Astrocyte (in vitro differentiated cells and primary cell): ENCODE measurements at regions not wholly inside any gene's neighbourhood (a gene's known extent, or its start where the extent isn't known, plus 50 kb on each side); places are given as distances from the start of the nearest gene placed in this dataset.
"Not testable (repeated sequence)": the region's sequence is repeated elsewhere in the genome, so short reads cannot be mapped to it uniquely, and the experiment has no call there.

Experiments
- DNase-seq: peaks from one replicate; pipeline ENCODE4 v3.0.0-alpha.2; 2010; ENCODE audit warnings: low read depth
- FAIRE-seq: peaks from 2 replicates; lab custom pipeline; 2011; peaks lifted over from hg19 to GRCh38; lab: Jason Lieb, UNC
- H2AFZ ChIP-seq: 2 replicates; pipeline ENCODE4 v1.6.0; 2012; ENCODE audit warnings: low read depth, low read length, inconsistent platforms
- H3K27ac ChIP-seq: 2 replicates; pipeline ENCODE4 v1.5.1; 2011; ENCODE audit warnings: low read depth, low read length, inconsistent platforms
- H3K27me3 ChIP-seq: 2 replicates; pipeline ENCODE4 v1.6.0; 2011; ENCODE audit warnings: low read length, inconsistent platforms; ENCODE audit not compliant: insufficient read depth
- H3K36me3 ChIP-seq: 2 replicates; pipeline ENCODE4 v1.5.1; 2011; ENCODE audit warnings: low read length, inconsistent platforms; ENCODE audit not compliant: insufficient read depth
- H3K4me1 ChIP-seq: 2 replicates; pipeline ENCODE4 v1.5.1; 2011; ENCODE audit warnings: low read length, inconsistent platforms; ENCODE audit not compliant: insufficient read depth
- H3K4me2 ChIP-seq: 2 replicates; pipeline ENCODE4 v1.6.0; 2012; ENCODE audit warnings: low read length, inconsistent platforms
- H3K4me3 ChIP-seq: 2 replicates; pipeline ENCODE4 v1.5.1; 2011; ENCODE audit warnings: low read depth, mild to moderate bottlenecking, low read length, inconsistent platforms; ENCODE audit not compliant: insufficient read depth
- H3K79me2 ChIP-seq: 2 replicates; pipeline ENCODE4 v1.6.0; 2012; ENCODE audit warnings: mild to moderate bottlenecking, low read length, inconsistent platforms; ENCODE audit not compliant: insufficient read depth
- H3K9ac ChIP-seq: 2 replicates; pipeline ENCODE4 v1.6.0; 2012; ENCODE audit warnings: mild to moderate bottlenecking, low read length, inconsistent platforms
- H3K9me3 ChIP-seq: 2 replicates; pipeline ENCODE4 v1.5.1; 2012; ENCODE audit warnings: low read depth, mild to moderate bottlenecking, low read length, inconsistent platforms; ENCODE audit not compliant: insufficient read depth
- H4K20me1 ChIP-seq: 2 replicates; pipeline ENCODE4 v1.6.0; 2012; ENCODE audit warnings: low read length, inconsistent platforms; ENCODE audit not compliant: insufficient read depth
- H3K27ac Mint-ChIP-seq: one replicate; pipeline ENCODE4 v1.8.0; 2021; ENCODE audit warnings: mild to moderate bottlenecking, mixed read lengths; ENCODE audit not compliant: unreplicated experiment
- H3K27me3 Mint-ChIP-seq: one replicate; pipeline ENCODE4 v1.8.0; 2021; ENCODE audit warnings: low read depth, mixed read lengths; ENCODE audit not compliant: unreplicated experiment
- H3K36me3 Mint-ChIP-seq: one replicate; pipeline ENCODE4 v1.8.0; 2021; ENCODE audit warnings: low read depth, mixed read lengths; ENCODE audit not compliant: unreplicated experiment
- H3K4me1 Mint-ChIP-seq: one replicate; pipeline ENCODE4 v1.8.0; 2021; ENCODE audit warnings: low read depth, mixed read lengths; ENCODE audit not compliant: unreplicated experiment
- H3K4me3 Mint-ChIP-seq: one replicate; pipeline ENCODE4 v1.8.0; 2021; ENCODE audit warnings: mild to moderate bottlenecking, moderate library complexity, mixed read lengths; ENCODE audit not compliant: unreplicated experiment
- H3K9me3 Mint-ChIP-seq: one replicate; pipeline ENCODE4 v1.8.0; 2021; ENCODE audit warnings: mild to moderate bottlenecking, mixed read lengths; ENCODE audit not compliant: unreplicated experiment
- EZH2 ChIP-seq: IDR thresholded peaks from 2 replicates; pipeline ENCODE4 v1.6.1; 2012; ENCODE audit warnings: mild to moderate bottlenecking, low read length, inconsistent platforms; ENCODE audit not compliant: insufficient read depth
- TF ChIP-seq, protein P1 (sequence below): IDR thresholded peaks from 2 replicates; pipeline ENCODE4 v1.5.1; 2011; ENCODE audit warnings: low read depth, mild to moderate bottlenecking, inconsistent platforms, low read length, moderate library complexity; ENCODE audit not compliant: insufficient read depth

DNA sequence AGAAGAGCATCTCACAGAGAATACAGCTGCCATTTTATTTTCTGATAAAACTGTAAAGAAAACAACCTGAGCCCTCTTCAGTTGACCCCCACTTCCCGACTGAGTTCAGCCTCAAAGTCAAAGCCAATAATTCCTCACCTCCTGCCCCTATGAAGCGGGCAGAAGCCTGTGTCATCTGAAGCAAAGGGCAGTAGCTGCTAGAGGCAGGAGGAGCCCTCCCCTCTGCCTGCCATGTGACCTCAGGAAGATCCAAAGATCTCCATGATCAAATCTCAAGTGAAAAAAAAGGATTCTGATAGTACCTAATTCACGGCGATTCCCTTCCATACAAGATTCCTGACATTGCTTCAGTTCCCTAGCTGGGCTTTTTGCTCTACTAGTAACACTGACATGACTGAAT lies 223.1 kb upstream of the CAND1 start:
- Histone ChIP-seq H3K4me2 (no peak overlapping the region), H3K4me1 (no peaks in the 10 kb centered on the region), H3K27me3 (no peaks in the 10 kb centered on the region), H3K4me3 (no peak overlapping the region), H3K36me3 (no peaks in the 10 kb centered on the region), H3K9ac (no peak overlapping the region), H2AFZ (no peak overlapping the region), H3K79me2 (no peaks in the 10 kb centered on the region), H3K9me3 (no peaks in the 10 kb centered on the region), H3K27ac (no peak overlapping the region), H4K20me1 (no peaks in the 10 kb centered on the region)
- H3K27me3 Mint-ChIP-seq: no peaks in the 10 kb centered on the region
- H3K9me3 Mint-ChIP-seq: no peaks in the 10 kb centered on the region
- no peak overlapping the region for H3K4me3 Mint-ChIP-seq
- no peak for FAIRE-seq
- H3K36me3 Mint-ChIP-seq: no peaks in the 10 kb centered on the region
- TF ChIP-seq, protein P1, sequence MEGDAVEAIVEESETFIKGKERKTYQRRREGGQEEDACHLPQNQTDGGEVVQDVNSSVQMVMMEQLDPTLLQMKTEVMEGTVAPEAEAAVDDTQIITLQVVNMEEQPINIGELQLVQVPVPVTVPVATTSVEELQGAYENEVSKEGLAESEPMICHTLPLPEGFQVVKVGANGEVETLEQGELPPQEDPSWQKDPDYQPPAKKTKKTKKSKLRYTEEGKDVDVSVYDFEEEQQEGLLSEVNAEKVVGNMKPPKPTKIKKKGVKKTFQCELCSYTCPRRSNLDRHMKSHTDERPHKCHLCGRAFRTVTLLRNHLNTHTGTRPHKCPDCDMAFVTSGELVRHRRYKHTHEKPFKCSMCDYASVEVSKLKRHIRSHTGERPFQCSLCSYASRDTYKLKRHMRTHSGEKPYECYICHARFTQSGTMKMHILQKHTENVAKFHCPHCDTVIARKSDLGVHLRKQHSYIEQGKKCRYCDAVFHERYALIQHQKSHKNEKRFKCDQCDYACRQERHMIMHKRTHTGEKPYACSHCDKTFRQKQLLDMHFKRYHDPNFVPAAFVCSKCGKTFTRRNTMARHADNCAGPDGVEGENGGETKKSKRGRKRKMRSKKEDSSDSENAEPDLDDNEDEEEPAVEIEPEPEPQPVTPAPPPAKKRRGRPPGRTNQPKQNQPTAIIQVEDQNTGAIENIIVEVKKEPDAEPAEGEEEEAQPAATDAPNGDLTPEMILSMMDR: no peak
- no peak for TF ChIP-seq EZH2
- peaks cover 19% of the 10 kb centered on the region for H3K4me1 Mint-ChIP-seq
- DNase-seq: no peak
- no peak overlapping the region for H3K27ac Mint-ChIP-seq

DNA sequence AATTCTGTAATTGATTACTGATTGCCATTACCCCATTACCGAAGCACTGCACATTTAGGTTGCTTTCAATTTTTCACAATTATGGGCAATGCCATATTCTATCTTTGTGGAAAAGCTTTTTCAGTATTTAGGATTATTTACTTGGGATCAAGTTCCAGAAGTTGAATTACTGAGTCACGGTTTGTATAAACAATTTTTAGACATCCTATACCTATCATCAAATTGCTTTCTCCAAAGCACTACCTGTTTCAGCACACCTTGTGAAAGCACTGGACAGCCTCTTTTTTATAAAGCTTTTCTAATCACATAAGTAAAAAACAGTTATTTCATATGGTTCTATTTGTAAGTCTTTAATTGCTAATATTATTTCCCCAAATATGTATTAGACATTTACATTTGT lies 221.5 kb upstream of the CAND1 start:
- Histone ChIP-seq H3K9me3 (no peaks in the 10 kb centered on the region), H3K4me1 (no peaks in the 10 kb centered on the region), H4K20me1 (no peaks in the 10 kb centered on the region), H3K4me3 (no peak overlapping the region), H3K27ac (no peak overlapping the region), H2AFZ (no peak overlapping the region), H3K9ac (no peak overlapping the region), H3K27me3 (no peaks in the 10 kb centered on the region), H3K4me2 (no peak overlapping the region), H3K79me2 (no peaks in the 10 kb centered on the region), H3K36me3 (no peaks in the 10 kb centered on the region)
- H3K27ac Mint-ChIP-seq: no peak overlapping the region
- TF ChIP-seq, protein P1: no peak
- TF ChIP-seq EZH2: no peak
- H3K27me3 Mint-ChIP-seq: no peaks in the 10 kb centered on the region
- DNase-seq (no peak), FAIRE-seq (no peak)
- no peak overlapping the region for H3K4me3 Mint-ChIP-seq
- no peaks in the 10 kb centered on the region for H3K9me3 Mint-ChIP-seq
- H3K36me3 Mint-ChIP-seq: no peaks in the 10 kb centered on the region
- peaks cover 18% of the 10 kb centered on the region for H3K4me1 Mint-ChIP-seq

DNA sequence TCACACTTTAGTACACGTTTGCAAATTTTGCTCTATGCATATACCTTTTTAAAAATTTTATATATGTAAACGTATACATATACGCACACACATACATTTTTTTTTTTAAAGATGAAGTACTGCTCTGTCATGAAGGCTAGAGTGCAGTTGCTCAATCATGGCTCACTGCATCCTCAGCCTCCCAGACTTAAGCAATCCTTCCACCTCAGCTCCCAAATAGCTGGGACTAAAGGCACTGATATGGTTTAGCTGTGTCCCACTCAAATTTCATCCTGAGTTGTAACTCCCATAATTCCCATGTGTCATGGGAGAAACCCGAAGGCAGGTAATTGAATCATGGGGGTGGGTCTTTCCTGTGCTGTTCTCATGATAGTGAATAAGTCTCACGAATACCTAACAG lies 220.8 kb upstream of the CAND1 start:
- H3K36me3 Mint-ChIP-seq: no peaks in the 10 kb centered on the region
- peaks cover 4% of the 10 kb centered on the region for H3K4me1 ChIP-seq
- TF ChIP-seq, protein P1: no peak
- no peak for TF ChIP-seq EZH2
- FAIRE-seq (no peak), DNase-seq (no peak)
- H3K4me1 Mint-ChIP-seq: peaks cover 13% of the 10 kb centered on the region
- no peak overlapping the region for H2AFZ ChIP-seq
- no peaks in the 10 kb centered on the region for H3K9me3 ChIP-seq
- H3K27ac ChIP-seq: no peak overlapping the region
- H3K9me3 Mint-ChIP-seq: no peaks in the 10 kb centered on the region
- H3K79me2 ChIP-seq: no peaks in the 10 kb centered on the region
- no peaks in the 10 kb centered on the region for H4K20me1 ChIP-seq
- H3K27me3 Mint-ChIP-seq: no peaks in the 10 kb centered on the region
- H3K4me3 Mint-ChIP-seq: no peak overlapping the region
- no peaks in the 10 kb centered on the region for H3K36me3 ChIP-seq
- H3K9ac ChIP-seq: no peak overlapping the region
- no peak overlapping the region for H3K4me3 ChIP-seq
- no peaks in the 10 kb centered on the region for H3K27me3 ChIP-seq
- no peak overlapping the region for H3K4me2 ChIP-seq
- no peak overlapping the region for H3K27ac Mint-ChIP-seq

DNA sequence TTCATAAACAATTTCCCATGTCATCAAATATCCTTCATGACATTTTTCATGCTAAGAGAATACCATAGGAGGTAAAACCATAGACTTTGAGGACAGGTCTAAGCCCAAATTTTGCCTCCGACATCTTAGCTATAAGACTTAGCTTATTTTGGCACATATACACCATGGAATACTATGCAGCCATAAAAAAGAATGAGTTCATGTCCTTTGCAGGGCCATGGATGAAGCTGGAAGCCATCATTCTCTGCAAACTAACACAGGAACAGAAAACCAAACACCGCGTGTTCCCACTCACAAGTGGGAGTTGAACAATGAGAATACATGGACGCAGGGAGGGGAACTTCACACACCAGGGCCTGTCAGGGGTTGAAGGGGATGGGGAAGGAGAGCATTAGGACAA lies 220.0 kb upstream of the CAND1 start:
- H4K20me1 ChIP-seq, FAIRE-seq, H3K36me3 Mint-ChIP-seq, H2AFZ ChIP-seq, H3K27me3 ChIP-seq, H3K4me1 ChIP-seq, H3K27me3 Mint-ChIP-seq, H3K36me3 ChIP-seq, H3K4me3 ChIP-seq, H3K27ac Mint-ChIP-seq, DNase-seq, H3K27ac ChIP-seq, H3K9me3 ChIP-seq, H3K4me3 Mint-ChIP-seq, H3K79me2 ChIP-seq, H3K9me3 Mint-ChIP-seq, H3K4me2 ChIP-seq, H3K9ac ChIP-seq, H3K4me1 Mint-ChIP-seq: not testable (repeated sequence)
